Esophagus muscularis mucosa (tissue), 3 donors: ENCODE measurements at regions not wholly inside any gene's neighbourhood (a gene's known extent, or its start where the extent isn't known, plus 50 kb on each side); places are given as distances from the start of the nearest gene placed in this dataset.

Experiments
- POLR2A ChIP-seq: fragments of 450-650 bp; IDR thresholded peaks from one replicate; pipeline ENCODE4 v1.6.1; 2017; ENCODE audit warnings: antibody characterized with exemption, moderate library complexity, mild to moderate bottlenecking, low read depth
- POLR2AphosphoS5 ChIP-seq, 2 donors: sonication (generic); formaldehyde crosslinking; IDR thresholded peaks; one replicate each; pipeline ENCODE4 v1.6.1; 2017; ENCODE audit warnings: antibody characterized with exemption in 2 of 2
- TF ChIP-seq, protein P1 (sequence below), 3 experiments: fragments of 200-600 bp in 2 of 3; fragments of 450-650 bp in 1 of 3; sonication (generic) in 2 of 3; IDR thresholded peaks; one replicate each; pipeline ENCODE4 v1.5.1; 2017 to 2019; ENCODE audit warnings: antibody characterized with exemption in 3 of 3, mild to moderate bottlenecking in 2 of 3, moderate library complexity in 1 of 3

DNA sequence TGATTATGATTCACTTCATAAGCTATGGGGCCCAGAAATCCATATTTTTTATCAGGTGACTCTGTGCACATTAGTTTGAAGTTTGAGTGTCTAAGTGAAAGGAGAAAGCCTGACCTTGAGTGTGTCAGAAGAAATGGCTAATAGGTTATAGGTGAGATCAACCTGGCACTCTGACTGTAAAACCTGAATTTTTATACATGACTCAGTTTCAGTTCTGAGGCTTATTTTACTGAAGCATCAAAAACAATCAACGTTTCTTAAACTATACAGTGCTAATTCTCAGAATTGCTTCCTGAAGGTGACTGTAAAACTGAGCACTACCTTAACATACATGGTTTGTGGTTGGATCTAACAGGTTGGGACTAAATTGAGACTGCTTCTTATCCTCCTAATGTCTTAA is 159.4 kb upstream of the AHR start:
- TF ChIP-seq, protein P1, sequence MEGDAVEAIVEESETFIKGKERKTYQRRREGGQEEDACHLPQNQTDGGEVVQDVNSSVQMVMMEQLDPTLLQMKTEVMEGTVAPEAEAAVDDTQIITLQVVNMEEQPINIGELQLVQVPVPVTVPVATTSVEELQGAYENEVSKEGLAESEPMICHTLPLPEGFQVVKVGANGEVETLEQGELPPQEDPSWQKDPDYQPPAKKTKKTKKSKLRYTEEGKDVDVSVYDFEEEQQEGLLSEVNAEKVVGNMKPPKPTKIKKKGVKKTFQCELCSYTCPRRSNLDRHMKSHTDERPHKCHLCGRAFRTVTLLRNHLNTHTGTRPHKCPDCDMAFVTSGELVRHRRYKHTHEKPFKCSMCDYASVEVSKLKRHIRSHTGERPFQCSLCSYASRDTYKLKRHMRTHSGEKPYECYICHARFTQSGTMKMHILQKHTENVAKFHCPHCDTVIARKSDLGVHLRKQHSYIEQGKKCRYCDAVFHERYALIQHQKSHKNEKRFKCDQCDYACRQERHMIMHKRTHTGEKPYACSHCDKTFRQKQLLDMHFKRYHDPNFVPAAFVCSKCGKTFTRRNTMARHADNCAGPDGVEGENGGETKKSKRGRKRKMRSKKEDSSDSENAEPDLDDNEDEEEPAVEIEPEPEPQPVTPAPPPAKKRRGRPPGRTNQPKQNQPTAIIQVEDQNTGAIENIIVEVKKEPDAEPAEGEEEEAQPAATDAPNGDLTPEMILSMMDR (IDR thresholded peaks at IDR 0.05): no peak
- TF ChIP-seq POLR2A (no peak), POLR2AphosphoS5 (IDR thresholded peaks at IDR 0.05) (no peak)
